ENCODE measurements at regions not wholly inside any gene's neighbourhood (a gene's known extent, or its start where the extent isn't known, plus 50 kb on each side); places are given as distances from the start of the nearest gene placed in this dataset.
A peak's percentile ranks its signal among the peaks of the same experiment; 100 is the strongest.

DNA sequence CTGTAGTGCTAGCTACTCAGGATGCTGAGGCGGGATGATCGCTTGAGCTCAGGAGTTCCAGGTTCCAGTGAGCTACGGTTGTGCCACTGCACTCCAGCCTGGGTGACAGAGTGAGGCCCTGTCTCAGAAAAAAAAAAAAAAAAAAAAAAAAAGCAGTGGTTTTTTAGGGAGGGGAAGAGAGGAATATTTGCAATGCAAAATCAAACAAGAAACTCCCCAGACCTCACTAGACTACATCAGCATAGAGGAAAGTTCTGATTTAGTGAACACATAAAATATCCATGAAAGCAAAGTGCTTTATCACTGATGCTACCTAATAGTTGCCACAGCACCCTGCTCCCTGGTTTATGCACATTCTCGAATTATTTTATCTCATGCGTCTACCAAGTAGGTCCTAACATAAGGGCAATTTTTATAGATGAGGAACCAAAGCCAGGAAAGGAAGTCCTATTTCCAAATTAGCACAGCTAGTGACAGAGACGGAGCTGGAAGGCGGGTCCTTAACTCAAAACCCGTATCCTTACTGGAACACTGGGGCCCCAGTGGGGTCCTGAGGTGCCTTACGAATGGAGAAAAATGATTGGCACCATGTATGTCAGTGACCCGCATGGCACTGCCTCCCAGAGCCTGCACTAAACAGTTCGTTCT lies 50.7 kb upstream of the GPR157 start:
- peak overlapping the region; percentile 96 for H3K4me3 ChIP-seq (replicated peaks; ENCODE audit: low read depth, low read length)
- TF ChIP-seq, protein P1, sequence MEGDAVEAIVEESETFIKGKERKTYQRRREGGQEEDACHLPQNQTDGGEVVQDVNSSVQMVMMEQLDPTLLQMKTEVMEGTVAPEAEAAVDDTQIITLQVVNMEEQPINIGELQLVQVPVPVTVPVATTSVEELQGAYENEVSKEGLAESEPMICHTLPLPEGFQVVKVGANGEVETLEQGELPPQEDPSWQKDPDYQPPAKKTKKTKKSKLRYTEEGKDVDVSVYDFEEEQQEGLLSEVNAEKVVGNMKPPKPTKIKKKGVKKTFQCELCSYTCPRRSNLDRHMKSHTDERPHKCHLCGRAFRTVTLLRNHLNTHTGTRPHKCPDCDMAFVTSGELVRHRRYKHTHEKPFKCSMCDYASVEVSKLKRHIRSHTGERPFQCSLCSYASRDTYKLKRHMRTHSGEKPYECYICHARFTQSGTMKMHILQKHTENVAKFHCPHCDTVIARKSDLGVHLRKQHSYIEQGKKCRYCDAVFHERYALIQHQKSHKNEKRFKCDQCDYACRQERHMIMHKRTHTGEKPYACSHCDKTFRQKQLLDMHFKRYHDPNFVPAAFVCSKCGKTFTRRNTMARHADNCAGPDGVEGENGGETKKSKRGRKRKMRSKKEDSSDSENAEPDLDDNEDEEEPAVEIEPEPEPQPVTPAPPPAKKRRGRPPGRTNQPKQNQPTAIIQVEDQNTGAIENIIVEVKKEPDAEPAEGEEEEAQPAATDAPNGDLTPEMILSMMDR (IDR thresholded peaks at IDR 0.05; ENCODE audit: insufficient read depth, low read length, poor library complexity, severe bottlenecking), result no peak
- no peak for DNase-seq (ENCODE audit: extremely low read depth, insufficient read length)

DNA sequence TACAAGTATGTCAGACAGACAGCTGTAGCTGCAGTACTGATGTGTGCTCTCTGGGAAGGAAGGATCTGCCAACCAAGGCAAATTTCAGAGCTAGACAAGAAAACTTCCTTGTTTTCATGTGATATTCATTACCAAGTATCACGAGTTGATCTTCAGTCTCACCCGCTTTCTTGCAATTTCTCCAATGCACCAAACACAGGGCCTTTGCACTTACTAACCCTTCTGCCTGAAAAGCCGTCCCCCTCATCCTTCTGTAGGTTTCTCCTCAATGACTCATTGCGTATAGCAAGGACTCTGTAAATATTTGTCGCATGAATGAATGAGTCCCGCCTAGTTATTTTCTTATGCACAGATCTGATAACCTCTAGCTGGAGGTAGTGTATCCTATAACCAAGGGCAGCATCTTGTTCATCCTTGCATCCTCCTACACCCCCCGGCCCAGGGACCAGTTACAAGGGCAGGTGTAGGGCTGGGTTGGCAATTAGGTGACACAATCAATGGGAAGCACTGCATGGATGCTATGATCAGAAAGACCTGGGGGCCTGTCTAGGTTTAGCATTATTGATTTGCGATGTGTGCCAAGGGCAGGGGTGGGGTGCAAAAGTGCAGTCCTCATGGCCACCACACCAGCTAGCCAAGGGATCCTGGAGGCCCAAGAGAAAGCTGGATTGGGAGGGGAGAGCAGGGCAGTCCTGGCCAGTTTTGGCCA lies 51.4 kb upstream of the GPR157 start:
- TF ChIP-seq, protein P1 (IDR thresholded peaks at IDR 0.05; ENCODE audit: insufficient read depth, low read length, poor library complexity, severe bottlenecking), result no peak
- Histone ChIP-seq H3K36me3 (ENCODE audit: control insufficient read depth, insufficient read depth, low read length) (peaks cover 12% of the 10 kb centered on the region), H3K27me3 (replicated peaks; ENCODE audit: control insufficient read depth, insufficient read depth, low read length) (no peaks in the 10 kb centered on the region), H3K4me3 (replicated peaks; ENCODE audit: low read depth, low read length) (peak overlapping the region; percentile 96)
- DNase-seq (ENCODE audit: extremely low read depth, insufficient read length), result no peak

More for the DNA sequence above, 50.7 kb upstream of the GPR157 start:
- no peaks in the 10 kb centered on the region for H3K27me3 ChIP-seq (replicated peaks; ENCODE audit: control insufficient read depth, insufficient read depth, low read length)
- H3K36me3 ChIP-seq (ENCODE audit: control insufficient read depth, insufficient read depth, low read length), result peaks cover 12% of the 10 kb centered on the region

DNA sequence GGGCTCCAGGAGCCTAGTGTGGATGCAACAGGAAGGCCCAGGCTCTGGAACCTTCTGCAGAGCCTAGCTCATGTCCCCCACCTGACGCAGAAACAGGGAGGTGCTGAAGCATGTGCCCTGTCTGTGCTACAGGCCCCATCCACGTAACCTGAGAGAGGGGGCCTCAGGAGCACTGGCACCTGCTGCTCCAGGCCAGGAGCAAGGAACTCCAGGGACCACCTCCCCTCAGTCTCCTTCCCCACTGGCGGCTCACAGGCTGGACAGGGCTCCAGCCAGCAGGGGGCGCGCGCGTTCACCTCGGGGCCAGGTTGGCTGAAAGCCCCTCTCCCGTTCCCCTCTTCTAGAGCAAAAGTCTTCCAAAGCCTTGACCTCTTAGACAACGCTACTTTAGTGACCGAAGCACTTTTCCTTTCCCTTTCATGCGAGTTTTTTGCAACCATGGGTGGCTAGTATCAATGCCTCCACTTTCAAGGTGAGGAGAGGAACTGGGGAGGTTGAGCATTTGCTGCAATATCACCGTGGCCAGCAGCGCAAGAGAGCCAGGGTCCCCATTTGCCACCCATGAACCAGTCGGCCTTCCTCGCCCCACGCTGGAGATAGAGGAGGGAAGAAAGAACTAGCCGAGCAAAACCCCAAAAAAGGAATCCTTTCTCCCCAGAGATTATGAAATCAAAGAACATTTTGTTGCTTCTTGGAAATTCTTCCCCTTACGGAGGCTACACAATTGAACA lies 52.4 kb upstream of the GPR157 start:
- peak; percentile 78 for DNase-seq (ENCODE audit: extremely low read depth, insufficient read length)
- Histone ChIP-seq H3K36me3 (ENCODE audit: control insufficient read depth, insufficient read depth, low read length) (peaks cover 14% of the 10 kb centered on the region), H3K27me3 (replicated peaks; ENCODE audit: control insufficient read depth, insufficient read depth, low read length) (no peaks in the 10 kb centered on the region), H3K4me3 (replicated peaks; ENCODE audit: low read depth, low read length) (peak overlapping the region; percentile 96)
- TF ChIP-seq, protein P1 (IDR thresholded peaks at IDR 0.05; ENCODE audit: insufficient read depth, low read length, poor library complexity, severe bottlenecking), result peak; percentile 98

DNA sequence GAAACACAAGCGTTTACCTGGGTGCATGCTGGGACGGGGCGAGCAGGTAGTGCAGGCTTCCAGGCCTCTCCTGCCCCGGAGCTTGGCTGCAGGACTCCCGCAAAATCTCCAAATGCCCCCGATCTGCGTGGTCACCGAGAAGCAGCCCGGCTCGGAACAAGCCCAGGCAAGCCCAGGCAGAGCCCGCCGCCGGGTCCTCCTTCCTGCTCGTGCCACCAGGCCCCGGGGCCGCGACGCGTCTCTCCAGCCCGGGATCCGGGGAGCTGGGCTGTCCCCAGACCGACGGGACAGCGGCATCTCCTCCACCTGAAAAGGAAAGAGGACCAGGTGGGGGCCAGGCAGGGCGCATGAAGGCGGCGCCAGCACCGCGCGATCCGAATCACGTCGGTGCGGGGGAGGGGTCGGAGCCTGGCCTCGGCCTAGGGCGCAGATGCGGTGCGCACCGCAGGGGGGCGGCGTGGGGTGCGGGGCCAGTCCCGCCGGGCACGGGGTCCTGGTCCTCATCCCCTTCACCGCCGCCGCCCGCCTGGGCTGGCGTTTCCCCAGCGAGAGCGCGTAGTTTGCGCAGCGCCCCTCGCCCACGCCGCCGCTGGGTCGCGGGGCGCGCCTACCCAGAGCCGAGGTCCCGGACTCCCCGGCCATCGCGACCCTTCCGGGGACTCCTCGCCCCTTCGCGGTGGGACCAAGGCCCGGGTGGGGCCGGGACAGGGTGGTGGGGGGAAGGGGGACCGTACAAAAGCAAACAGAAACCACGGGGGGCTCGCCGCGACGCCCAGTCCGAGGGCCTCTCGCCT lies 52.4 kb upstream of the H6PD start:
- H3K27me3 ChIP-seq (replicated peaks; ENCODE audit: control insufficient read depth, insufficient read depth, low read length), result no peaks in the 10 kb centered on the region
- DNase-seq (ENCODE audit: extremely low read depth, insufficient read length), result peak; percentile 73
- TF ChIP-seq, protein P1 (IDR thresholded peaks at IDR 0.05; ENCODE audit: insufficient read depth, low read length, poor library complexity, severe bottlenecking), result no peak
- H3K36me3 ChIP-seq (ENCODE audit: control insufficient read depth, insufficient read depth, low read length), result peaks cover 11% of the 10 kb centered on the region
- H3K4me3 ChIP-seq (replicated peaks; ENCODE audit: low read depth, low read length), result peak overlapping the region; percentile 96

DNA sequence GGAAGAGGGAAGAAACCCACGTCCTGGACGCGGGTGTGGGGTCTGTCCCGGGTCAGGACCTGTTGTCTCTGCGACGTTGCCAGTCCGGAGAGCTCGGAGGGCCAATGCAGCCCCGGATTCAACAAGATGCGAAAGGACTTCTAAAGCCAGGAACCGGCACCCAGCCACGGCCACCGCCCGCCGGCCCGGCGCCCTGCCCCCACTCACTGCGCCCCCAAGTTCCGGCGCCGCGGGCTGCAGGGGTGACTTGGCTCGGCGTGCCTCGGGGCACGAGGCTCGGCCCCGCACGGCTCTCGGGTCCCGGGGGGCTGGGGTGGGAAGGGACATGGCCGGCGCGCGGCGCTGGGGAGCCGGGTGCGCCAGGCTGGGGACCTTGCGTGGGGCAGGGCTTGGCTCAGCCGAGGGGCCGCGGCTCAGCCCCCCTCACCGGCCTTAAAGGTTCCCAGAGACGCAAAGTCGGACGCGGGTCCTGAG lies 51.8 kb upstream of the H6PD start:
- H3K27me3 ChIP-seq (replicated peaks; ENCODE audit: control insufficient read depth, insufficient read depth, low read length), result no peaks in the 10 kb centered on the region
- H3K36me3 ChIP-seq (ENCODE audit: control insufficient read depth, insufficient read depth, low read length), result peaks cover 11% of the 10 kb centered on the region
- H3K4me3 ChIP-seq (replicated peaks; ENCODE audit: low read depth, low read length), result peak overlapping the region; percentile 96
- peak; percentile 55 for DNase-seq (ENCODE audit: extremely low read depth, insufficient read length)
- TF ChIP-seq, protein P1 (IDR thresholded peaks at IDR 0.05; ENCODE audit: insufficient read depth, low read length, poor library complexity, severe bottlenecking), result no peak

All from GM06990 (cell line).